Nephron progenitor cell (in vitro differentiated cells): ENCODE measurements at regions not wholly inside any gene's neighbourhood (a gene's known extent, or its start where the extent isn't known, plus 50 kb on each side); places are given as distances from the start of the nearest gene placed in this dataset.
A peak's percentile ranks its signal among the peaks of the same experiment; 100 is the strongest.

ENCODE experiments used
- DNase-seq: peaks from one replicate; pipeline ENCODE4 v3.0.0; 2021
- H3K27ac Mint-ChIP-seq: 2 replicates; pipeline ENCODE4 v1.8.0; 2021; ENCODE audit warnings: mild to moderate bottlenecking, moderate library complexity, mixed read lengths
- H3K27me3 Mint-ChIP-seq: 2 replicates; pipeline ENCODE4 v1.8.0; 2021; ENCODE audit warnings: mild to moderate bottlenecking, low read depth, mixed read lengths; ENCODE audit not compliant: poor library complexity
- H3K36me3 Mint-ChIP-seq: 2 replicates; pipeline ENCODE4 v1.8.0; 2021; ENCODE audit warnings: low read depth, mixed read lengths
- H3K4me1 Mint-ChIP-seq: 2 replicates; pipeline ENCODE4 v1.8.0; 2021; ENCODE audit warnings: mixed read lengths
- H3K4me3 Mint-ChIP-seq: 2 replicates; pipeline ENCODE4 v1.8.0; 2021; ENCODE audit warnings: mild to moderate bottlenecking, moderate library complexity, mixed read lengths
- H3K9me3 Mint-ChIP-seq: 2 replicates; pipeline ENCODE4 v1.8.0; 2021; ENCODE audit warnings: mild to moderate bottlenecking, moderate library complexity, mixed read lengths
- TF ChIP-seq, protein P1 (sequence below): fragments of 200-600 bp; sonication (generic); IDR thresholded peaks from 2 replicates; pipeline ENCODE4 v1.5.0; 2021; ENCODE audit warnings: antibody characterized with exemption

DNA sequence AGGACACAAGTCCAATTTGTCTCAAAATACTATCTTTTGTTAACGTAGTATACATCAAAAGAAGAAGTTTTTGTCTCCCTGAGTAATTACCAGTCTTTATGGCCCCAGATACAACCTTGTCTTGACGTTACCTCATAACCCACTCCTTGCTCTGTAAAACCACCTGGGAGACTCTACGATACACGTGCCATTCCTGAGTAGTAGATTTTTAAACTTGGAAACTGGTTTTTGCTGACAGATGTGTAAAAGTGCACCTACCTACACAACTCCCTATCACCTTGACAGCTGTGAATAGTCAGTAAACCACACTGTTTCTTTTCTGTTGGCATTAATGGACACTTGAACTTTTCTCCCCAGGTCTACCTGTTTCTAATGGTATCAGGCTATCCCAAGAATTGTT, 51.7 kb upstream of the RARB start:
- Mint-ChIP-seq H3K4me3 (no peak overlapping the region), H3K4me1 (peaks cover 50% of the 10 kb centered on the region), H3K27ac (peak overlapping the region; percentile 25), H3K36me3 (no peaks in the 10 kb centered on the region), H3K27me3 (peaks cover 15% of the 10 kb centered on the region), H3K9me3 (peaks cover 5% of the 10 kb centered on the region)
- TF ChIP-seq, protein P1, sequence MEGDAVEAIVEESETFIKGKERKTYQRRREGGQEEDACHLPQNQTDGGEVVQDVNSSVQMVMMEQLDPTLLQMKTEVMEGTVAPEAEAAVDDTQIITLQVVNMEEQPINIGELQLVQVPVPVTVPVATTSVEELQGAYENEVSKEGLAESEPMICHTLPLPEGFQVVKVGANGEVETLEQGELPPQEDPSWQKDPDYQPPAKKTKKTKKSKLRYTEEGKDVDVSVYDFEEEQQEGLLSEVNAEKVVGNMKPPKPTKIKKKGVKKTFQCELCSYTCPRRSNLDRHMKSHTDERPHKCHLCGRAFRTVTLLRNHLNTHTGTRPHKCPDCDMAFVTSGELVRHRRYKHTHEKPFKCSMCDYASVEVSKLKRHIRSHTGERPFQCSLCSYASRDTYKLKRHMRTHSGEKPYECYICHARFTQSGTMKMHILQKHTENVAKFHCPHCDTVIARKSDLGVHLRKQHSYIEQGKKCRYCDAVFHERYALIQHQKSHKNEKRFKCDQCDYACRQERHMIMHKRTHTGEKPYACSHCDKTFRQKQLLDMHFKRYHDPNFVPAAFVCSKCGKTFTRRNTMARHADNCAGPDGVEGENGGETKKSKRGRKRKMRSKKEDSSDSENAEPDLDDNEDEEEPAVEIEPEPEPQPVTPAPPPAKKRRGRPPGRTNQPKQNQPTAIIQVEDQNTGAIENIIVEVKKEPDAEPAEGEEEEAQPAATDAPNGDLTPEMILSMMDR, result no peak
- DNase-seq, result no peak

DNA sequence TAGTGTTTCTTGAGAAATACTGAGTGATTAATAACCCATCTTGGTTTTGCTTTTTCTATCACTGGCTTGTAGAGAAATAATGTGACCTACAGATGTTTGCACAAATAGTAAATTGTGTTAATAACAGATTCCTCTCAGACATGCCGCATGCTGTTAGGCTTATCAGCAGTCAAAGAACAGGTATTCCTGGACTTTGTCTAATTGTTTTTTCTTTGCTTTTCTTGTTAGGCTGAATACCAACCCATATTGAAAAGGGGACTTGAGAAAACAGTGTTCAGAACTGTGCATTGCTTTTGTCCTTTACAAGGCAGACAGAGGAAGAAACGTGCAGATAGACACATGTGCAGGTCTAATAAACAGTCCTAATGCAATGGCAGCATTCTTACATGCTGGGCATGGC, 51.0 kb upstream of the RARB start:
- Mint-ChIP-seq H3K27me3 (peaks cover 15% of the 10 kb centered on the region), H3K9me3 (peaks cover 5% of the 10 kb centered on the region), H3K4me1 (peaks cover 50% of the 10 kb centered on the region), H3K27ac (no peak overlapping the region), H3K4me3 (no peak overlapping the region), H3K36me3 (no peaks in the 10 kb centered on the region)
- TF ChIP-seq, protein P1, result no peak
- no peak for DNase-seq
